HL-60/S4 (cell line): ENCODE measurements at regions not wholly inside any gene's neighbourhood (a gene's known extent, or its start where the extent isn't known, plus 50 kb on each side); places are given as distances from the start of the nearest gene placed in this dataset.

Source experiments
- in situ Hi-C: fragments of 300-500 bp; cut with MboI; formaldehyde crosslinking; loops from 2 replicates; pipeline ENCODE4 v1.14.3; 2022; ENCODE audit warnings: low sequenced_read_pairs

GRCh38 chr7:15886626-15887025 is 200.1 kb upstream of the MEOX2 start:
- in situ Hi-C loops = no loop called here

DNA sequence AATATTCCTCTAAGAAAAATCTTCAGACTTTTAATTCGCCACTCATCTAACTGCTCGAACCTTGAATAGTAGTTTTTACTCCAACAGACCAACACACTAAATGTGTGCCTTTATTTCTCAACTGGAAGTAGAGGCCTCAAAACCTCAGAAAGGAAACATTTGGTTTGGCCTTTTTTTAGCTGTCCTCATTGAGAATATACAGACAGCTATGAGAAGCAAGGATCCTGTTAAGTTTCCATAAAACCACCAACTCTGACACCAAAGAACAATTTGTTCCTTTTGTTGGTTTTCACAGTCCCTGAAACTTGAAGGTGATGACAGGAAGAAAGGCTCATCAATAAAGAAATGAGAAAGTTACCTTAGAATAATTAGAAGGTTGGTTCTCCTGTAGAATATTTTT is 199.2 kb upstream of the MEOX2 start:
- in situ Hi-C loops = no loop called here

DNA sequence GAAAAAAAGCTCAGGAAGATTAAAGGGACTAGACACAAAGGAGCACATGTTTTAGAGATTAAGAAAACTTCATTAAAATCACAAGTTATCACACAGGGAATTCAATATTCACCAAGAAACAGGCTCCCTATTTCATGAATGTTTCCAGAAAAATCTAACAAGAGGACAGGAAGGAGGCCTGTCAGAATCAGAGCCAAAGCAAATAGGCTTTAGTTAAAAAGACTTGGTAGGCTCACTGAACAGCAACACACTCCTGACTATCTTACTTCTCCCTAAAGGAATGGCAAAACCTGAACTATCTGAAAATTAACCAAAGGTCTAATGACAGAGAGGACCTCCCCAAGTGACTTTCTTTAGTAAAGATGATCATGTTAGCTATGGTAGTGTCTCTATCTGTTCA is 188.3 kb upstream of the MEOX2 start:
- in situ Hi-C loops = no loop called here

DNA sequence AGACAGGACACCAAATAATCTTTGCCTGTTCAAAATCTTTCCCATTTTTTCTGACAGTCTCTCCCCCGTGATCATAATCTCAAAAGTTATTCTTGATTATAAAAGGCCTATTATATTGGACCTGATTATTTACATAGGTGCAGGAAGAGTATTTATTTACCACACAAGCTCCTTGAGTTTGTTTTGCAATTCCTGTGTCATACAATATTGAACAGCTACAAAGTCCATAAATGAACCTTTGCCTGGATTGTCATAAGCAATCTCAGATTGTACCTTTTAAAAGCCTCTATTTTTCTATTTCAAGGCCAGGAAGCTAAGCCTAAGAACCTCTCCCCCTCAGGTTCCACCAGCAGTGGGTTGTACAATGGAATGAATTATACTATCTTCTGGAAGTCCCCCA is 183.9 kb upstream of the MEOX2 start:
- in situ Hi-C loops = no loop called here

DNA sequence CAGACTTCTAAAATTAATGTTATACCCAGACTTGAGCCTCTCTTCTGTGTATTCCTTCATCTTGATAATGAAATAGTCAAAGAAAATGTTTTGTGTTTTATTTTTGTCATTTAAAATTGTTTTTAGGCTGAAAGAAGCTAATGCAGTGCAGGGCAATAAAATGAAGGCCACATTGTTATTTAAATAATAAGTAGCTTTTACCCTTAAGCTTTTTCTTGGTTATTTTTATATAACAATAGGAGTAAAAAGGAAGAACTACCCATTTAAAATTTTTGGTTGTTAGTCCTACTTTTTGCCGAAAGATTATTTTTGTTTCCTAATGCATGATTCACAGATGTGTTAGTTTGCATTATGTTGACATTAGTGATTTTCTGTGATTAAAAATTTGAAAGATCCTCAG is 181.0 kb upstream of the MEOX2 start:
- in situ Hi-C loops = no loop called here

- in situ Hi-C loops = no loop called here
Measured at GRCh38 chr7:15866753-15867152, 180.3 kb upstream of the MEOX2 start.

DNA sequence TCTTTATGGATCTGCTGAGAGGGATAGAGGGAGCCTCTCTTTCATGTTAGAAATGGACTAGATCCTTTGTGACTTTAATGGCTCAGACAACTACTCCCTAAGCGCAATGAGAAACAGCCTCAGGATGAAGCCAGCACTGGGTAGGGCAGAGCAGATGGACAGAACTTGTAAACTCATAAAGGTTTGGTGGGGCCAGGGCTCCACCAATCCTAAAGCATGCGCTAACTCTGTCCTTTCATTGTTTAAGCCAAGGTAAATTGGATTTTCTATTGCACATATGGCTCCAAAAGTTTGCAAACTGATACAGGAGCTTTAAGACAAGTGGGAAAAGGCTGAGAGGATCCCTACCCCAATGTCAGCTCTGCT is 178.1 kb upstream of the MEOX2 start:
- in situ Hi-C loops = no loop called here

DNA sequence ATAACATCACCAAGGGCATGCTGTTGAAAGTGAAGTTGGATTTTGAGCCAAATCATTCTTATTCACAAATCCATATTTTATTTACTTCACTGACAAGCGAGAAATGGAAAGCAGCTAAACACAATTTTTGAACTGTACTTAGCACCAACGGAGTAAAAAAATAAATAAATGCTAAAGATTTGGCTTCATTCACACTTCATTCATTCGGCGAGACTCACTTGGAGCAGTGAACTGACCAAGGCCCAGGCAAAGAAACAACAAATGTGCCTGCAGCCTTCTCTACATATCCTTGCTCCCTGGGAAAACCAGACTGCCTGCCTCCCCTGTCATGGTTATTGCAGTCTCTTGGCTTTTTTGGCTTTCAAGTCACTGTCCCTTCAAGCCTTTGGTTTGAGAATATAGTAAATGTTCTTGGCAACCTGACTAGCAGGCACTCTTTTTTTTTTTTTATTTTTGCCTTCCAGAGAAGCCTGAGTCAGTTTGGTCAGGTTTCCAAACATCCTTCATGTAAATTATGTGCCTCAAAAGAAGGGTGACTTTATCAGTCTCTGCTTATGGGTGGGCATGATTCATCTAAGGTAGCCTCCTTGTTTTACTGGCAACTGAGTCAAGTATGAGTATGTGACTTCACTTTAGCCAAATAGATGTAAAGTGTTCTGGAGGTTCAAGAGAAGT is 177.6 kb upstream of the MEOX2 start:
- in situ Hi-C loops = no loop called here

- in situ Hi-C loops = no loop called here
Measured at GRCh38 chr7:15862781-15863165, 176.3 kb upstream of the MEOX2 start.

DNA sequence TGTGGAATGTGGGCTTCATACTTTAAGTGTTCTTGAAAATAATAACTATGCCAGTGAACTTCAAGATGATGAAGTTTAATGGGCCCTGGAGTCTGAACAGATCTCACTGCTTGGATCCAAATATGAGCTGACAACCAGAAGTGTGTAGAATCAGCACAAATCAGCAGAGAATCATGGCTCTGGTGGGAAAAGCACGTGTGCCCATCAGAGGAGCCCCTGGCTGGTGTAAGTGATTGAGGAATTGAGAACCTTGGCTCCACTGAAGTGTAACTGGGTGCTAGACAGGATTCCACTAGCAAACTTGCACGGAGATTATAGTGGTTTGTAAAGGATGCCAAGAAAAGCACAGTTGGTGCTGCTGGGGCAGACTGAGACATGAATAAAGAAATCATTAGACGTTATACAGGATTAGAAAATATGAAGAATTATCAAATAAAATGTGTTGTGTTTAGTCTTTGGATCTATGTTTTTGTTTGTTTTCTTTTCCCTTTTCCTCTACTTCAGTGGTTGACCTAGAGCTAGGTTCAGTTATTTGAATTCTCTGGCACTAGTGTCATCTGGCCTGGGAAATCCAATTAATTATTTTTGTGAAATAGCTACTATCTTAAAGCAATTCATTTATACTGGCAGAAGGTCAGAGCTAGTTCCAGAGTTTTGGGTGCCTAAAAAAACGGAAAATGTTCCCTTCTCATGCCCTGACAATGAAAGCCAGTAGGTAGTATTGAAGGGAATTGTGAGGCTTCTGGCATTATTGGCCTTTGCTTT is 175.7 kb upstream of the MEOX2 start:
- in situ Hi-C loops = no loop called here

GRCh38 chr7:15860264-15860949 is 173.9 kb upstream of the MEOX2 start:
- in situ Hi-C loops = no loop called here

- in situ Hi-C loops = no loop called here
Measured at GRCh38 chr7:15857026-15857425, 170.5 kb upstream of the MEOX2 start.

- in situ Hi-C loops = no loop called here
Measured at GRCh38 chr7:15856311-15856710, 169.8 kb upstream of the MEOX2 start.

DNA sequence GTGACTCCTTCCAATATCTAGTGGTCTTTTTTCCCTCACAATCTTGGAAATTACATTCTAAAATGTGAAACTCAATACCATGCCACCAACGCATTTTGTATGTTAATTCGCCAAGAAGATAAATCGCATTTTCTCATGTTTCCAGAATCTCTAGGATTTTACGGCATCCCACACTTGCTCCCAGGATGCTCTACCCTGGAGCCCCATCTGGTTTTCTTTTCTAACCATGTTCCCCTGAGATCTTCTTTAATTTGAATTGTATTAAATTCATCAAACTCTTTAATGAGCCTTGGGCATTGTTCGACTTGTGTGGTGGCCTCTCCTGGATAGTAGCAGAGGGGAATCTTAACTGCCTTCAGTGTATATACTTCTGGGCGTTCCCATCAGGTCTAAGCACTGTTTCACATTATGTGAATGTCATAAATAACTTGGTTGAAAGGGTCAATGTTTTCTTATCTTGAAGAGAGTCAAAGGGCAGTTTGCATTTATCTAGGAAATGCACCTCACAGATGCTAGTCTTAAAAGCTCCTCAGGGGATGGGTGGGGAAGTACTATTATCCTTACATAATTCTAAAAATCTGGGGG is 169.1 kb upstream of the MEOX2 start:
- in situ Hi-C loops = no loop called here

DNA sequence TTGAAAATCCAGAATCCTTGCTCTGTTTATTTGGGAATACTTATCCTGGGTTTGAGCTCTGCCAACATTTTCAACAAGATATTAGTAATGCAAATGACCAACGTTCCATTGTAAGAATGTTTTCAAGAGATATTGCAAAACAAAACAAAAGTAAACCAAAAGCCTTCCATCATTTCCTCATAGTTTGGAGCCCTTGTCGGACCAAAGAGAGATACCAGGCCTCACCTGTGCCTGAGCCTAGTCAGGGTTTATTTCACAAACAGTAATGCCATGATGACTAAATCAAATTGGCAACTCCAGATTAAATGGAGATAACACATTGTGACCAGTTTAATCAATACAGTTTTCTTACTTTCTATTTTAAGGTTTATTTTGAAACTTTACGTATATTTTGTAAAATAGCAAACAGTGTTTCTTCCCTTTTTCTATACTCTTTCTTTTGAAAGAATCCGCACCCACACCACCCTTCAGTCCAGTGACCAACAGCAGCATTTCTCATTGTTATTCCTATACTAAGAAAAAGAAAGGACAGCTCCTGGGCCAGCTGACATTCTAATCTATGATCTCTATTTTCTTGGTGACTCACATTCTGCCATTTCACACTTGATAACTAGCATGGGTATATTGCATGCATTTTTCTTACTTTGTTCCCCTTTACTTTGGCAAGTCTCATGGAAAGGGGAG is 168.5 kb upstream of the MEOX2 start:
- in situ Hi-C loops = no loop called here

DNA sequence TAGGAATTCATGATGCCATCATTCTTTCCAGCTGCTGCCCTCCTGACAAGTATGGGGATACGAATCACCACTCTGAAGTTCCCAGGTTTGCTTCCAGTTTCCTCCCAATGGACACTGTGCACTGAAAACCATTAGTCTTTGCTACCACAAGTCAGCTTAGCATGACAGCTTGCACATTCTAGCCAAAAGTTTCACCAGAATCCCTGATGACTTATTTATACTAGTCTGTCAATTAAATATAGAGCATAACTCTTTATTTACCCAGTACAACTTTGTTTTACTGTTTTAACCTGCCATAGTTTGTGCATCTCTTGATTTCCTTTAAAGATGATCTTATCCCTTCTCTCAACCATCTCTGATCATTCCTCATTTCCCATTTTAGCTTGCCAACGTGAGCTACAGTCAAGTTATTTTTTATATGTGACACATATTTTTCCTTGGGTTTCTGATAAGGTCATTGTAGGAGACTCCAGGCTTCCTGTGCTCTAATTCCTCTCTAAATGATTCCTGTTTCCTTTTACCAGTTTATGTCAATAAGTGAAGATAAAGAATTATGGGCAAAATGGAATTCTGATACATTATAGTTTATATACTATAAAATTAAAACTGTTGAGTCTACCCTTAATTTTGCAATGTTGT is 167.5 kb upstream of the MEOX2 start:
- in situ Hi-C loops = no loop called here

GRCh38 chr7:15851201-15851600 is 164.7 kb upstream of the MEOX2 start:
- in situ Hi-C loops = no loop called here

GRCh38 chr7:15848901-15849300 is 162.4 kb upstream of the MEOX2 start:
- in situ Hi-C loops = no loop called here

- in situ Hi-C loops = no loop called here
Measured at GRCh38 chr7:15848362-15848761, 161.9 kb upstream of the MEOX2 start.

GRCh38 chr7:15845868-15846267 is 159.4 kb upstream of the MEOX2 start:
- in situ Hi-C loops = no loop called here

DNA sequence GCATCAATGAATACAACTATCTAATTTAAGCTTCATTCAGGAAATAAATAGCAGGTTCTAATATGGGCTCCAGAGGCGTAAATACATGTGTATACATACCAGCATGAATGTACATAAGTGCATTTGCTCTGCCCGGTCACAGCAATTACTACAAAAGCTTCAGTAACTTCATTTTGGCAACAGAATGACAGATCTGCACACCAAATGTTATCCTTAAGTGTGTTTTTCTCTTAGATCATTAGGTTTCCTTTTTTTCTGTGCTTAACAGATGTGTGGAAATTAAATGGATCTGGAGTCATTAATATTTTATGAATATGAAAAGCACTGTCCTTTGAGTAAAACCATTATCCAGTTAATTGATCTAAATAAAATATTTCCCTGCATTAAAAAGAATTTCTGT is 159.0 kb upstream of the MEOX2 start:
- in situ Hi-C loops = no loop called here
